Neural cell (in vitro differentiated cells): ENCODE measurements at regions not wholly inside any gene's neighbourhood (a gene's known extent, or its start where the extent isn't known, plus 50 kb on each side); places are given as distances from the start of the nearest gene placed in this dataset.

Experiments
- CTCF ChIP-seq: fragments of 450-650 bp; IDR thresholded peaks from 2 replicates; pipeline ENCODE4 v1.5.1; 2014; ENCODE audit warnings: antibody characterized with exemption, mild to moderate bottlenecking, moderate library complexity; ENCODE audit not compliant: poor library complexity, severe bottlenecking
- EP300 ChIP-seq: fragments of 450-650 bp; conservative IDR thresholded peaks from 2 replicates; pipeline ENCODE4 v1.6.1; 2014; ENCODE audit warnings: antibody characterized with exemption, mild to moderate bottlenecking, moderate library complexity; ENCODE audit not compliant: poor library complexity, severe bottlenecking
- EZH2 ChIP-seq: fragments of 200-600, 300-800 bp; shearing (Covaris generic), sonication (generic); IDR thresholded peaks from 2 replicates; pipeline ENCODE4 v1.6.1; 2014; ENCODE audit warnings: antibody characterized with exemption, low read length, borderline replicate concordance, mild to moderate bottlenecking; ENCODE audit not compliant: insufficient read depth, poor library complexity, severe bottlenecking
- POLR2AphosphoS5 ChIP-seq: IDR thresholded peaks from 2 replicates; pipeline ENCODE4 v1.6.1; 2012

GRCh38 chr13:44181931-44182330 lies 191.7 kb upstream of the SERP2 start:
- TF ChIP-seq CTCF (no peak), EP300 (no peak), POLR2AphosphoS5 (no peak), EZH2 (no peak)
